Fibroblast of lung (primary cell): ENCODE measurements at regions not wholly inside any gene's neighbourhood (a gene's known extent, or its start where the extent isn't known, plus 50 kb on each side); places are given as distances from the start of the nearest gene placed in this dataset.

Experiments used
- DNase-seq, 2 donors: peaks; one replicate each; pipeline versions ENCODE4 v3.0.0 to v3.0.0-alpha.2; 2010; ENCODE audit warnings: low read depth in 2 of 2
- H2AFZ ChIP-seq: 2 replicates; pipeline ENCODE4 v1.5.1; 2012; ENCODE audit warnings: low read length, control low read depth, inconsistent platforms
- H3K27ac ChIP-seq: 2 replicates; pipeline ENCODE4 v1.5.1; 2011; ENCODE audit warnings: low read length, control low read depth; ENCODE audit not compliant: insufficient read depth
- H3K27me3 ChIP-seq: 2 replicates; pipeline ENCODE4 v1.5.1; 2011; ENCODE audit warnings: mild to moderate bottlenecking, low read length; ENCODE audit not compliant: control insufficient read depth, insufficient read depth
- H3K36me3 ChIP-seq: 2 replicates; pipeline ENCODE4 v1.5.1; 2011; ENCODE audit warnings: low read length; ENCODE audit not compliant: control insufficient read depth, insufficient read depth
- H3K4me1 ChIP-seq: 2 replicates; pipeline ENCODE4 v1.5.1; 2011; ENCODE audit warnings: low read length; ENCODE audit not compliant: control insufficient read depth, insufficient read depth; ENCODE audit errors: extremely low read depth
- H3K4me2 ChIP-seq: 2 replicates; pipeline ENCODE4 v1.5.1; 2011; ENCODE audit warnings: low read length, control low read depth; ENCODE audit not compliant: insufficient read depth; ENCODE audit errors: extremely low read depth
- H3K4me3 ChIP-seq, 4 experiments: fragments of 200-600 bp in 1 of 4; sonication (generic) in 1 of 4; replicated peaks in 1 of 4; 2 replicates each; pipeline ENCODE4 v1.5.1; 2011 to 2016; ENCODE audit warnings: low read length in 4 of 4, low read depth in 3 of 4, mild to moderate bottlenecking in 3 of 4, control low read depth in 2 of 4, inconsistent platforms in 1 of 4, mixed read lengths in 1 of 4; ENCODE audit not compliant: insufficient read depth in 1 of 4; ENCODE audit errors: control extremely low read depth in 1 of 4
- H3K79me2 ChIP-seq: 2 replicates; pipeline ENCODE4 v1.5.1; 2012; ENCODE audit warnings: mild to moderate bottlenecking, low read length, inconsistent platforms; ENCODE audit not compliant: control insufficient read depth, insufficient read depth
- H3K9ac ChIP-seq: 2 replicates; pipeline ENCODE4 v1.5.1; 2011; ENCODE audit warnings: mild to moderate bottlenecking, low read length, control low read depth; ENCODE audit not compliant: insufficient read depth
- H3K9me3 ChIP-seq: 2 replicates; pipeline ENCODE4 v1.5.1; 2012; ENCODE audit warnings: low read depth, low read length; ENCODE audit not compliant: control insufficient read depth, insufficient read depth
- H4K20me1 ChIP-seq: 2 replicates; pipeline ENCODE4 v1.5.1; 2011; ENCODE audit warnings: low read length; ENCODE audit not compliant: control insufficient read depth, insufficient read depth; ENCODE audit errors: extremely low read depth
- EZH2 ChIP-seq: IDR thresholded peaks from 2 replicates; pipeline ENCODE4 v1.5.1; 2012; ENCODE audit warnings: low read length, control low read depth, mild to moderate bottlenecking; ENCODE audit errors: missing control alignments
- TF ChIP-seq, protein P1 (sequence below), 2 donors: IDR thresholded peaks in 1 of 2; conservative IDR thresholded peaks in 1 of 2; 1 replicate in 1 of 2; 2 replicates in 1 of 2; pipeline ENCODE4 v1.5.1; 2011 to 2012; ENCODE audit warnings: low read length in 2 of 2, control low read depth in 1 of 2, inconsistent platforms in 1 of 2, low read depth in 1 of 2, mild to moderate bottlenecking in 1 of 2

DNA sequence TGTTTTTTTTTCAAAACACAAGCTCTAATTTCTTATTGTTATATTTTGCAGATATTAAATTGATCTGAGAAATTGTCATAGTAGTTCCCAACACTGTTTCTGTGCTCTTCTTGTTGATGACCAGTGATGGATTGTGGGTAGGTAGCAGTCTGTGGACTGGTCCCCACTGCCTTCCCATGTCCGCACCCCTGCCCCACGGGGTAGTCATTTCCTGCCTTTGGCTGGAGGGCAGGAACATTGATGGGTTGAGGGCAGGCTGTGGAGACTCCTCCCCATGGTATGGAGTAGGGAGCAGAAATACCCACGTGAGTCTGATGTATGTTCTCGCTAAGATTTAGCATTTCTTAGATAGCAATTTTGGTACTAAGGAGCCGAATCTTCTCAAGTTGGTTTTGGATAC lies 762.0 kb downstream of the CDH8 start:
- Histone ChIP-seq H3K36me3 (no peaks in the 10 kb centered on the region), H4K20me1 (no peaks in the 10 kb centered on the region), H3K27ac (no peak overlapping the region), H3K4me3 (no peak overlapping the region), H3K9ac (no peak overlapping the region), H2AFZ (no peak overlapping the region), H3K27me3 (no peaks in the 10 kb centered on the region), H3K79me2 (no peaks in the 10 kb centered on the region), H3K9me3 (no peaks in the 10 kb centered on the region), H3K4me1 (no peaks in the 10 kb centered on the region), H3K4me2 (no peak overlapping the region)
- DNase-seq = no peak
- TF ChIP-seq, protein P1, sequence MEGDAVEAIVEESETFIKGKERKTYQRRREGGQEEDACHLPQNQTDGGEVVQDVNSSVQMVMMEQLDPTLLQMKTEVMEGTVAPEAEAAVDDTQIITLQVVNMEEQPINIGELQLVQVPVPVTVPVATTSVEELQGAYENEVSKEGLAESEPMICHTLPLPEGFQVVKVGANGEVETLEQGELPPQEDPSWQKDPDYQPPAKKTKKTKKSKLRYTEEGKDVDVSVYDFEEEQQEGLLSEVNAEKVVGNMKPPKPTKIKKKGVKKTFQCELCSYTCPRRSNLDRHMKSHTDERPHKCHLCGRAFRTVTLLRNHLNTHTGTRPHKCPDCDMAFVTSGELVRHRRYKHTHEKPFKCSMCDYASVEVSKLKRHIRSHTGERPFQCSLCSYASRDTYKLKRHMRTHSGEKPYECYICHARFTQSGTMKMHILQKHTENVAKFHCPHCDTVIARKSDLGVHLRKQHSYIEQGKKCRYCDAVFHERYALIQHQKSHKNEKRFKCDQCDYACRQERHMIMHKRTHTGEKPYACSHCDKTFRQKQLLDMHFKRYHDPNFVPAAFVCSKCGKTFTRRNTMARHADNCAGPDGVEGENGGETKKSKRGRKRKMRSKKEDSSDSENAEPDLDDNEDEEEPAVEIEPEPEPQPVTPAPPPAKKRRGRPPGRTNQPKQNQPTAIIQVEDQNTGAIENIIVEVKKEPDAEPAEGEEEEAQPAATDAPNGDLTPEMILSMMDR (conservative IDR thresholded peaks at IDR 0.05 in 1 of 2, IDR thresholded peaks at IDR 0.05 in 1 of 2; ENCODE audit: low read depth in 1 of 2, low read length in 2 of 2) = no peak
- no peak for TF ChIP-seq EZH2

DNA sequence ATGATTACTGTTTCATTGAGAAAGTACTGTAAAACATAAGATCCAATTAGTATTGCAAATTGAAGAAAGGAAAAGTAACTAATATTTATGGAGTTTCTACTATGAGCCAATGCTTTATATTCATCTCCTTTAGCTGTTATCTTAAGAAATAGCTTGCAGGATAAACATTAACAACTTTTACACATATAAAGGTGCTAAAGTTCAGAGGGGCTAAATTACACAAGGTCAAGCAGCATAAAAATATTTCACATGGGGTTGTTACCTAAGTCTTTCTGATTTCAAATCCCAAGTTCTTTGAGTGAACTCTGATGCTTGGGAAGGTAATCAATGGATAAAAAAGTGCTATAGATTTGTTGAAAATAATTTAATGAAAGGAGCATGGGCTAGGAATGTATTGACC lies 765.5 kb downstream of the CDH8 start:
- H3K9ac ChIP-seq = no peak overlapping the region
- no peaks in the 10 kb centered on the region for H3K36me3 ChIP-seq
- H2AFZ ChIP-seq = no peak overlapping the region
- no peaks in the 10 kb centered on the region for H3K9me3 ChIP-seq
- no peaks in the 10 kb centered on the region for H4K20me1 ChIP-seq
- no peaks in the 10 kb centered on the region for H3K79me2 ChIP-seq
- H3K27ac ChIP-seq = no peak overlapping the region
- no peak overlapping the region for H3K4me2 ChIP-seq
- no peak for DNase-seq
- TF ChIP-seq EZH2 = no peak
- TF ChIP-seq, protein P1 (conservative IDR thresholded peaks at IDR 0.05 in 1 of 2, IDR thresholded peaks at IDR 0.05 in 1 of 2; ENCODE audit: low read depth in 1 of 2, low read length in 2 of 2) = no peak
- no peaks in the 10 kb centered on the region for H3K27me3 ChIP-seq
- no peak overlapping the region for H3K4me3 ChIP-seq
- no peaks in the 10 kb centered on the region for H3K4me1 ChIP-seq

- no peak for DNase-seq
- no peaks in the 10 kb centered on the region for H3K4me1 ChIP-seq
- no peak overlapping the region for H3K27ac ChIP-seq
- H3K4me3 ChIP-seq = no peak overlapping the region
- no peaks in the 10 kb centered on the region for H3K36me3 ChIP-seq
- H3K4me2 ChIP-seq = no peak overlapping the region
- no peak overlapping the region for H3K9ac ChIP-seq
- no peaks in the 10 kb centered on the region for H3K27me3 ChIP-seq
- no peaks in the 10 kb centered on the region for H3K79me2 ChIP-seq
- no peak for TF ChIP-seq EZH2
- H2AFZ ChIP-seq = no peak overlapping the region
- H4K20me1 ChIP-seq = no peaks in the 10 kb centered on the region
- H3K9me3 ChIP-seq = no peaks in the 10 kb centered on the region
Observed at GRCh38 chr16:61263400-61263799, 772.8 kb downstream of the CDH8 start.
